ENCODE measurements at regions not wholly inside any gene's neighbourhood (a gene's known extent, or its start where the extent isn't known, plus 50 kb on each side); places are given as distances from the start of the nearest gene placed in this dataset.

DNA sequence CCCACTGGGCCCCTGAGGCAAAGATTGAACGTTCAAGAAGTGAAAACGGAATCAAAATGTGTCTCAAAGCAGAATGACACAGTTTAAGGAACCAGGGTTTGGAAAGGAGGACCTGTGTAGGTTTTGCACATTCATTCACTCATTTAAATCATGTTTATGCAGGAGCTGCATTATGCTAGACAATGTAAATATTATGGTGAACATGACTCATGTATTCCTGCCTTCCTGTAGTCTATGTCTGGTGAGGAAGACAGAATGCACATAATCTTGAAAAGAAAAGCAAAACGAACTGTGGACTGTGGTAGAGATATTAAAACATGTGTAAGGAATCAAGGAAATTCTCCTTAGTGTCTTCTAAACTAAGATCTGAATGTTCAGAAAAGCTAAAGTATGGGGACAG, 311.8 kb upstream of the SMIM31 start:
- no peak for DNase-seq
- Histone ChIP-seq H3K27me3 (no peaks in the 10 kb centered on the region), H3K36me3 (no peaks in the 10 kb centered on the region), H3K4me1 (no peaks in the 10 kb centered on the region), H3K9me3 (replicated peaks) (no peaks in the 10 kb centered on the region), H3K4me3 (no peak overlapping the region), H3K27ac (no peak overlapping the region)

- Histone ChIP-seq H3K9me3 (replicated peaks) (no peaks in the 10 kb centered on the region), H3K27ac (no peak overlapping the region), H3K4me3 (no peak overlapping the region), H3K27me3 (no peaks in the 10 kb centered on the region), H3K4me1 (no peaks in the 10 kb centered on the region), H3K36me3 (no peaks in the 10 kb centered on the region)
- peak in 1 of 2 experiments; percentile 1 for DNase-seq
Observed at GRCh38 chr4:164446516-164446915, 307.4 kb upstream of the SMIM31 start.

- H3K27ac ChIP-seq = no peak overlapping the region
- no peaks in the 10 kb centered on the region for H3K4me1 ChIP-seq
- no peak for DNase-seq
- H3K9me3 ChIP-seq (replicated peaks) = no peaks in the 10 kb centered on the region
- no peak overlapping the region for H3K4me3 ChIP-seq
- no peaks in the 10 kb centered on the region for H3K27me3 ChIP-seq
- no peaks in the 10 kb centered on the region for H3K36me3 ChIP-seq
Observed at GRCh38 chr4:164461901-164462300, 292.0 kb upstream of the SMIM31 start.

- no peaks in the 10 kb centered on the region for H3K36me3 ChIP-seq
- H3K27me3 ChIP-seq = no peaks in the 10 kb centered on the region
- no peaks in the 10 kb centered on the region for H3K9me3 ChIP-seq (replicated peaks)
- no peak overlapping the region for H3K27ac ChIP-seq
- no peaks in the 10 kb centered on the region for H3K4me1 ChIP-seq
- H3K4me3 ChIP-seq = no peak overlapping the region
- DNase-seq = no peak
Observed at GRCh38 chr4:164462471-164462870, 291.5 kb upstream of the SMIM31 start.

GRCh38 chr4:164464313-164464712, 289.6 kb upstream of the SMIM31 start:
- no peaks in the 10 kb centered on the region for H3K36me3 ChIP-seq
- H3K4me3 ChIP-seq = no peak overlapping the region
- H3K27ac ChIP-seq = no peak overlapping the region
- no peak for DNase-seq
- H3K4me1 ChIP-seq = no peaks in the 10 kb centered on the region
- H3K9me3 ChIP-seq (replicated peaks) = no peaks in the 10 kb centered on the region
- no peaks in the 10 kb centered on the region for H3K27me3 ChIP-seq

DNA sequence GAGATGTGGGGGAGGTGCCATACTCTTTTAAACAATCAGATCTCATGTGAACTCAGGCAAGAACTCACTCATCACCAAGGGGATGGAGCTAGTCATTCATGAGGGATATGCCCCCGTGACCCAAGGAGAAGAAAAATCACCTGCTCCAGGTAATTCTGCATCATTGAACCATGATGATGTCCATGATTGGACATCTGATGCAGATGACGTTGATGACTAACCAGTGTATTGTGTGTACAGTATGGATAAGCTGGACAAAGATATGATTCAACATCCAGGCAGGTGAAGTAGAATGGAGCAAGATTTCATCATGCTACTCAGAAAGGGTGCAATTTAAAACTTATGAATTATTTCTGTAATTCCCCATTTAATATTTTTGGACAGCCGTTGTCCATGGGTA, 286.4 kb upstream of the SMIM31 start:
- H3K36me3 ChIP-seq = no peaks in the 10 kb centered on the region
- no peaks in the 10 kb centered on the region for H3K27me3 ChIP-seq
- no peak overlapping the region for H3K4me3 ChIP-seq
- no peaks in the 10 kb centered on the region for H3K4me1 ChIP-seq
- no peak overlapping the region for H3K27ac ChIP-seq
- no peaks in the 10 kb centered on the region for H3K9me3 ChIP-seq (replicated peaks)
- no peak for DNase-seq

DNA sequence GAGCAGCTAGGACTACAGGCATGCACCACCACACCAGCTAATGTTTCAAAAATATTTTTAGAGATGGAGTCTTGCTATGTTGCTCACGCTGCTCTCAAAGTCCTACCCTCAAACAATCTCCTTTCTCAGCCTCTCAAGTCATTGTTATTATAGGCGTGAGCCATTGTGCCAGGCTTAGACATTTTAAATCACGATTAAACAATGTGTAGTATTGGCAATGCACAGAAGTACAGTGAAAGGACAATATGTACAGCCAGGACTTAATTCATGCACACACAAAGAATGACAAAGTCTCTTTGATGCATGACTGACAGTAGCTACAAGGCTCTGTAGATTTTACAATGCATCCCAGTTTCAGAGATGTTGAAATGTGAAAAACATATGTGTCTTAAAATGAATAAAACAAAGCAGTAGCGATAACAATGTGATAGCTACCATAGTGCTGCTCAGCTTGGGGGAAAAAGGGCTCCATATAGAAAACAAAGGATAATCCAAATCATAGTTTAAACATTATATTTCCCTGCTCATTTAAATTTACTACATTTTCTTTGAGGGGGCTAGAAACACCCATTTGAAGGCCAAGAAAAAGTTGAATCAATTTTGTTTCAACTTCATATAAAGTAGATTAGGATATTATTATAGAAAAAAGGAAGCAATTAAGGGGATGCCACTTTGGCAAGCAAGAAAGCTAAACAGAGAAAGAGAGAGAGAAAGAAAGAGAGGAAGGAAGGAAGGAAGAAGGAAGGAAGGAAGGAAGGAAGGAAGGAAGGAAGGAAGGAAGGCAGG, 272.4 kb upstream of the SMIM31 start:
- H3K4me1 ChIP-seq = no peaks in the 10 kb centered on the region
- no peak overlapping the region for H3K27ac ChIP-seq
- H3K4me3 ChIP-seq = no peak overlapping the region
- no peaks in the 10 kb centered on the region for H3K27me3 ChIP-seq
- H3K9me3 ChIP-seq (replicated peaks) = no peaks in the 10 kb centered on the region
- no peak for DNase-seq
- no peaks in the 10 kb centered on the region for H3K36me3 ChIP-seq

- Histone ChIP-seq H3K36me3 (no peaks in the 10 kb centered on the region), H3K9me3 (replicated peaks) (no peaks in the 10 kb centered on the region), H3K27ac (no peak overlapping the region), H3K4me1 (no peaks in the 10 kb centered on the region), H3K4me3 (no peak overlapping the region), H3K27me3 (no peaks in the 10 kb centered on the region)
- DNase-seq = no peak
Observed at GRCh38 chr4:164482092-164482404, 271.9 kb upstream of the SMIM31 start.

GRCh38 chr4:164482758-164483157, 271.2 kb upstream of the SMIM31 start:
- Histone ChIP-seq H3K36me3 (no peaks in the 10 kb centered on the region), H3K27me3 (no peaks in the 10 kb centered on the region), H3K4me3 (no peak overlapping the region), H3K4me1 (no peaks in the 10 kb centered on the region), H3K9me3 (replicated peaks) (no peaks in the 10 kb centered on the region), H3K27ac (no peak overlapping the region)
- DNase-seq = no peak

DNA sequence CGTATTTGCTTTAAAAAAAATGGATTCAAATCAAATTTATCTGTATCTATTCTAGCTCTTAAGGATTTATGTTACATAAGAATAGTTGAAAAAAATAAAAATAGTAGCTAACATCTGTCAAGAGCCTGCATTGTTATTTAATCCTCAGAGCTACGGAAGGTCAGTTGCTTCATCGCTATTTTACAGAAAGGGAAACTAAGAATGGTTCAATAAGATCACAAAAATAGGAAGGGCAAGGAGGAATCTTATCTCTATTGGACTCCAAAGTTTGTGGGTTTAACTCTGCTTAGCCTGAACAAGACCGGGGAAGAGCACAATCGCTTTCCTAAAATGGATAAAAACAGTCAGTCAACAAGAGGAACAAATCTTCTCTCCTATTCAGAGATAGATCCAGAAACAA, 270.2 kb upstream of the SMIM31 start:
- Histone ChIP-seq H3K27me3 (no peaks in the 10 kb centered on the region), H3K36me3 (no peaks in the 10 kb centered on the region), H3K4me3 (no peak overlapping the region), H3K27ac (no peak overlapping the region), H3K9me3 (replicated peaks) (no peaks in the 10 kb centered on the region), H3K4me1 (no peaks in the 10 kb centered on the region)
- no peak for DNase-seq

GRCh38 chr4:164484551-164484950, 269.4 kb upstream of the SMIM31 start:
- Histone ChIP-seq H3K36me3 (no peaks in the 10 kb centered on the region), H3K9me3 (replicated peaks) (no peaks in the 10 kb centered on the region), H3K4me1 (no peaks in the 10 kb centered on the region), H3K27ac (no peak overlapping the region), H3K27me3 (no peaks in the 10 kb centered on the region), H3K4me3 (no peak overlapping the region)
- no peak for DNase-seq

DNA sequence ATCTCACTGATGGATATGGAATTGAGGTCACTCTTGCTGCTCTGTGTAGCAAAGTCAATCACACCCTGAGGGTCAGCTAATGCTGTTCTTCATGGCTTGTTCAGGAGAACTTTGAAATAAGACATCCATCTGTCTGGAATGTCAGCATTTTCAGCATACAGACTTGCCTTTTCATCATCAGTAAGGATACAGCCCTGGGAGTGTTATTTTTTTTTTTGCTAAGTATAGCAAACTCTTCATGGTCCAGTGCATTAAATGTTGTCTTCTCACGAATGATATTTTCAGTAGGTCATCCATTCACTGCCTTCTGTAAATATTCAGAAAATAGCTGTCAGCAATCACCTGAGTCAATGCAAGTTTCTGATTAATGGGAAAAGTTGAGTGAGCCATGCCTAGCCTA, 268.8 kb upstream of the SMIM31 start:
- Histone ChIP-seq H3K36me3 (no peaks in the 10 kb centered on the region), H3K9me3 (replicated peaks) (no peaks in the 10 kb centered on the region), H3K4me1 (no peaks in the 10 kb centered on the region), H3K27ac (no peak overlapping the region), H3K27me3 (no peaks in the 10 kb centered on the region), H3K4me3 (no peak overlapping the region)
- no peak for DNase-seq

DNA sequence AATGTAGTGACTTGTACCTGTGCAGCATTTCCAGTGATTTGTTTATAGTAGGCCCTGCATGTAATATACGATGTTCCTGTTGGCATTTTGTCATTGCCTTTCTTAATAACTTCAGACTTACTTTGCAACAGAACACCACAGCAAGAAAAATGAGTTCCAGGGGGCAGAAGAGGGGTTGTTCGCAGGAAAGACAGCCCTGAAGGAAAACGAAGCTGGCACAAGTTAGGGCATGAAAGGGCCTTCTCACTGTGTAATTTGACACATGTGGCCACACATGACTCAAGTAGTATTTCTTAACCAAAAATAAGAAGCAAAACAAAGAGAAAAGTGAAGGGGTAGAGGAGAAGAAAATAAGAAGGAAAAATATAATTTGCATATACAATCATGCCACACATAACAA, 265.8 kb upstream of the SMIM31 start:
- no peak for DNase-seq
- Histone ChIP-seq H3K36me3 (no peaks in the 10 kb centered on the region), H3K27ac (no peak overlapping the region), H3K4me3 (no peak overlapping the region), H3K27me3 (no peaks in the 10 kb centered on the region), H3K9me3 (replicated peaks) (no peaks in the 10 kb centered on the region), H3K4me1 (no peaks in the 10 kb centered on the region)

GRCh38 chr4:164501074-164501473, 252.9 kb upstream of the SMIM31 start:
- Histone ChIP-seq H3K27me3 (no peaks in the 10 kb centered on the region), H3K27ac (no peak overlapping the region), H3K4me3 (no peak overlapping the region), H3K4me1 (no peaks in the 10 kb centered on the region), H3K36me3 (no peaks in the 10 kb centered on the region), H3K9me3 (replicated peaks) (no peaks in the 10 kb centered on the region)
- DNase-seq = no peak

DNA sequence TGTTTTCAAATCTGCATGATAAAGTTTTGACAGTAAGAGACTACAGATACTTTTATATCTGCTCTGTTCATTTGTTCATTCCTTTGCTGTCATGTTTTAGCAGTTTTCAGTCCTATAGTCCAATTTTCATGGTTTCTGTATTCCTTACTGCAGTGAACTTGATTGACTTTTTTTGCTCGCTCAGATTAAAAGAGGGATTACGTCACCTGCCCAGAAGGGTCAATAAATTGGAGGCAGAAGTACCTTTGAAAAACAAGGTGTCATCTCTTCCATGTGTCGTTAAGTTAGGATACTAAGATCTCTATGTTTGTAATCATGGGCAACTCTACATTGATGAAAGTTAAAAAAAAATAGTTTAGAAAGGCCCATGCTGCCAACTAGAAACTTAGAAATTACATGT, 250.1 kb upstream of the SMIM31 start:
- no peaks in the 10 kb centered on the region for H3K27me3 ChIP-seq
- H3K9me3 ChIP-seq (replicated peaks) = no peaks in the 10 kb centered on the region
- no peaks in the 10 kb centered on the region for H3K4me1 ChIP-seq
- H3K36me3 ChIP-seq = no peaks in the 10 kb centered on the region
- H3K4me3 ChIP-seq = no peak overlapping the region
- H3K27ac ChIP-seq = no peak overlapping the region
- no peak for DNase-seq

DNA sequence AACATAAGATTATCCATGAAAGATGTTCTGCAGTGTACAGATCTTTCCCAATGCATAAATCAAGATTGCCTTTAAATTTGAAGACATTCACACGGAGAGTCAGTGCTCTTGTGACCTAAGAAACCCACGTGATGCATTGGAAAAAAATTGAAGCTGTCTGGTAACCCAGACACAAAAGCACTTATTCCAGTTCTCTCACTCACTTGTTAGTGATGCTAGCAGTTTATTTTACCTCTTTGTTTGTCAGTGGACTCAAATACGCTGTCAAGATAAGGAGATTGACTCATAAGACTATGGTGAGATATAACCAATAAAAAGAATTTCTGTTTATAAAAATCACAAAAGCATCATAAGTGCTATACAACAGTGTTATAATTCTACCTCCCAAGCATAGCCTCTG, 245.8 kb upstream of the SMIM31 start:
- Histone ChIP-seq H3K4me3 (no peak overlapping the region), H3K4me1 (no peaks in the 10 kb centered on the region), H3K27ac (no peak overlapping the region), H3K27me3 (no peaks in the 10 kb centered on the region), H3K9me3 (replicated peaks) (no peaks in the 10 kb centered on the region), H3K36me3 (no peaks in the 10 kb centered on the region)
- no peak for DNase-seq
